CD4-positive, alpha-beta T cell treated with Interleukin-4 for 4 hours (primary cell): ENCODE measurements at regions not wholly inside any gene's neighbourhood (a gene's known extent, or its start where the extent isn't known, plus 50 kb on each side); places are given as distances from the start of the nearest gene placed in this dataset.

Experiments
- DNase-seq: peaks from one replicate; pipeline ENCODE4 v3.0.0-alpha.2; 2020

GRCh38 chr5:158287643-158288271, 428.8 kb upstream of the CLINT1 start:
- no peak for DNase-seq

GRCh38 chr5:158286827-158287226, 427.9 kb upstream of the CLINT1 start:
- no peak for DNase-seq

GRCh38 chr5:158285698-158286097, 426.8 kb upstream of the CLINT1 start:
- DNase-seq, result no peak

GRCh38 chr5:158284242-158284641, 425.3 kb upstream of the CLINT1 start:
- no peak for DNase-seq

GRCh38 chr5:158283397-158283796, 424.5 kb upstream of the CLINT1 start:
- DNase-seq, result no peak

- DNase-seq, result no peak
Observed at GRCh38 chr5:158278216-158278925, 419.4 kb upstream of the CLINT1 start.

GRCh38 chr5:158277276-158277675, 418.3 kb upstream of the CLINT1 start:
- no peak for DNase-seq

GRCh38 chr5:158276692-158277091, 417.7 kb upstream of the CLINT1 start:
- DNase-seq, result no peak

- no peak for DNase-seq
Observed at GRCh38 chr5:158275511-158275910, 416.6 kb upstream of the CLINT1 start.

- DNase-seq, result no peak
Observed at GRCh38 chr5:158273035-158273434, 414.1 kb upstream of the CLINT1 start.

GRCh38 chr5:158272409-158272808, 413.5 kb upstream of the CLINT1 start:
- DNase-seq, result no peak

- no peak for DNase-seq
Observed at GRCh38 chr5:158270996-158271554, 412.1 kb upstream of the CLINT1 start.

GRCh38 chr5:158268286-158268685, 409.3 kb upstream of the CLINT1 start:
- no peak for DNase-seq

- no peak for DNase-seq
Observed at GRCh38 chr5:158267228-158267627, 408.3 kb upstream of the CLINT1 start.

GRCh38 chr5:158265931-158266700, 407.2 kb upstream of the CLINT1 start:
- no peak for DNase-seq

GRCh38 chr5:158265346-158265745, 406.4 kb upstream of the CLINT1 start:
- no peak for DNase-seq

GRCh38 chr5:158264264-158264663, 405.3 kb upstream of the CLINT1 start:
- no peak for DNase-seq

- no peak for DNase-seq
Observed at GRCh38 chr5:158261674-158262367, 402.9 kb upstream of the CLINT1 start.

GRCh38 chr5:158256096-158256495, 397.2 kb upstream of the CLINT1 start:
- no peak for DNase-seq

GRCh38 chr5:158255609-158256008, 396.7 kb upstream of the CLINT1 start:
- no peak for DNase-seq

GRCh38 chr5:158246661-158247060, 387.7 kb upstream of the CLINT1 start:
- DNase-seq, result no peak

- no peak for DNase-seq
Observed at GRCh38 chr5:158245513-158245912, 386.6 kb upstream of the CLINT1 start.

- DNase-seq, result no peak
Observed at GRCh38 chr5:158244882-158245281, 385.9 kb upstream of the CLINT1 start.
